Activated naive CD8-positive, alpha-beta T cell treated with anti-CD3 and anti-CD28 coated beads, Interleukin-2, amount 10 ng/mL, durations not matched to agents 7 days and 5 days (primary cell): ENCODE measurements at regions not wholly inside any gene's neighbourhood (a gene's known extent, or its start where the extent isn't known, plus 50 kb on each side); places are given as distances from the start of the nearest gene placed in this dataset.

ENCODE experiments used
- ATAC-seq: fragments of 150-1000 bp; cut with Tn5 transposase; one replicate; pipeline ENCODE4 v1.10.0; 2021; ENCODE audit warnings: low read depth, moderate library complexity
- POLR2A ChIA-PET: fragments of 350-600 bp; sonication (Branson Sonifier 250); formaldehyde crosslinking; loops from one replicate; lab custom pipeline; 2021; ENCODE audit warnings: antibody characterized with exemption; lab: Charles Lee
- DNase-seq: peaks from one replicate; pipeline ENCODE4 v3.0.0; 2021
- H3K27ac Mint-ChIP-seq: one replicate; pipeline ENCODE4 v1.8.0; 2022; ENCODE audit warnings: mild to moderate bottlenecking, mixed read lengths
- H3K27me3 Mint-ChIP-seq: one replicate; pipeline ENCODE4 v1.8.0; 2022; ENCODE audit warnings: mild to moderate bottlenecking, moderate library complexity, mixed read lengths
- H3K36me3 Mint-ChIP-seq: one replicate; pipeline ENCODE4 v1.8.0; 2021; ENCODE audit warnings: mild to moderate bottlenecking, mixed read lengths
- H3K4me1 Mint-ChIP-seq: one replicate; pipeline ENCODE4 v1.8.0; 2021; ENCODE audit warnings: mixed read lengths
- H3K4me3 Mint-ChIP-seq: one replicate; pipeline ENCODE4 v1.8.0; 2022; ENCODE audit warnings: mild to moderate bottlenecking, moderate library complexity, mixed read lengths
- H3K9me3 Mint-ChIP-seq: one replicate; pipeline ENCODE4 v1.8.0; 2021; ENCODE audit warnings: mixed read lengths

DNA sequence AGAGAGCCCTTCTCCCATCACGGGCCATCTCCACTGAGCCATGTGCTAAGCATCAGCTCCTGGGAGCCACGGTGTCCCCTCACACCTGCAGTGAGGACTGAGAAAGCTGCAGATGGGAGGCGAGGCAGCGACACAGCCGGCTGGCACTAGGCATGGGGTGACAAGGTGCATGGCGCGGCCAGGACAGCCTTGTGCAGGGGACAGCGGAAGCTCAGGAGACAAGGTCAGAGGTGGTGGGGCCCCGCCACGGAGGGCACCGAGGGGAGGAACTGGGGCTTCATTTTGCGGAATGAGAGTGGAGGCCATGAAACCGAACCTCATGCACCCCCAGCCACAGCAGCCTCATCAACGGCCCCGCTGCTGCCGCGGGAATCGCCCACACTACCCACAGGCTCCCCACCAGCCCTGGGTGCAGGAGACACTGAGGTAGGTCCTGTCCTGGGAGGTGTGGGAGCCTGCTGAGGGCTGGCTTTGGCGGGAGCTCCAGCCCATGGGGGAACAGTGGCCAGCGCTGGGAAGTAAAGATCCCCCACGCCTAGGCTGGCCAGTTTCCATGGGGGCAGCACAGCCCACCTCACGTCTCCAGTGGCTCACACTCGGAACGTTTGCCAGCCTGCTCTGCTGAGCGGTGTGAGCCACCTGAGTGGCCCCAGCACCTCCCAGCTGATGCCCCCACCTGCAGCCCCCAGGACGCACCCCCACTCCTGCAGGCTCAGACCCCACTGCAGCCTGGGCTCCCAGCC, 71.2 kb upstream of the INSIG1 start:
- Mint-ChIP-seq H3K9me3 (no peaks in the 10 kb centered on the region), H3K4me1 (peaks cover 5% of the 10 kb centered on the region), H3K27me3 (peaks cover 4% of the 10 kb centered on the region), H3K36me3 (no peaks in the 10 kb centered on the region), H3K4me3 (no peak overlapping the region), H3K27ac (no peak overlapping the region)
- no peak for DNase-seq
- POLR2A ChIA-PET: no interaction called here
- ATAC-seq: no peak

DNA sequence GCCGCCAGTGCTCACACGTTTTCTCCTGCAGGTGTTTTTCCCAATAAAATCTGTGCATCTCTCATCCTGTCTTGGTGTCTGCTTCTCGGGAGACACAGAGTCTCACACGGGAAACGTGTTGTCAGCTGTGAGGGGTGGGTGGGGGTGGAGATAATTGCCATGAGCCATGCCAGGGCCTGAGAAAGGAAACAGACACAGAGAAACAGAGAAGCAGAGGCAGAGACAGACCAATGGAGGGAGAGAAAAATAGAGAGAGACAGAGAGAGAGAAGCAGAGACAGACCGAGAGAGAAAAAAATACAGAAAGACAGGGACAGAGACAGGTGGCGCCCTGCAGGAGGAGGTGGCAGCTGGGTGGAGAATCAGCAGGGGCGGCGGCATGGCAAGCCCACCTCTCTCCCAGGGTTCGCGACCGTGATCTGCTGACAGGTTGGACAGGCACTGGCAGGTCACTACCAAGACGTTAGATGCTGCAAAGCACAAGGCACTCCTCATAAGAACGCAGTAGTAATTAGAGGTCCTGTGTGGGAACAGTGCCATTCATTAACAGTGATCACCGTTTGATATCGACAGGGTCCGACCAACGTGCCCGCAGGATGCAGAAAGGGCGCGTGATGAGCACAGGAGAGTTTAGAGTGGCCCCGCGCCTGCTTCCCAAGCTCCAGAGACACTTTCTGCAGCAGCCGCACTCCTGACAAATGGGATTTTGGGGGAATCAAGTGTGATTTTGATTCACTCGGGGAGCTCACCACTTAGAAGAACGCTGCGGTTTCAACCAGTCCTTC, 70.5 kb upstream of the INSIG1 start:
- ATAC-seq (no peak), DNase-seq (no peak)
- Mint-ChIP-seq H3K9me3 (no peaks in the 10 kb centered on the region), H3K27me3 (peaks cover 4% of the 10 kb centered on the region), H3K27ac (no peak overlapping the region), H3K4me3 (no peak overlapping the region), H3K36me3 (no peaks in the 10 kb centered on the region), H3K4me1 (peaks cover 3% of the 10 kb centered on the region)
- POLR2A ChIA-PET: no interaction called here

DNA sequence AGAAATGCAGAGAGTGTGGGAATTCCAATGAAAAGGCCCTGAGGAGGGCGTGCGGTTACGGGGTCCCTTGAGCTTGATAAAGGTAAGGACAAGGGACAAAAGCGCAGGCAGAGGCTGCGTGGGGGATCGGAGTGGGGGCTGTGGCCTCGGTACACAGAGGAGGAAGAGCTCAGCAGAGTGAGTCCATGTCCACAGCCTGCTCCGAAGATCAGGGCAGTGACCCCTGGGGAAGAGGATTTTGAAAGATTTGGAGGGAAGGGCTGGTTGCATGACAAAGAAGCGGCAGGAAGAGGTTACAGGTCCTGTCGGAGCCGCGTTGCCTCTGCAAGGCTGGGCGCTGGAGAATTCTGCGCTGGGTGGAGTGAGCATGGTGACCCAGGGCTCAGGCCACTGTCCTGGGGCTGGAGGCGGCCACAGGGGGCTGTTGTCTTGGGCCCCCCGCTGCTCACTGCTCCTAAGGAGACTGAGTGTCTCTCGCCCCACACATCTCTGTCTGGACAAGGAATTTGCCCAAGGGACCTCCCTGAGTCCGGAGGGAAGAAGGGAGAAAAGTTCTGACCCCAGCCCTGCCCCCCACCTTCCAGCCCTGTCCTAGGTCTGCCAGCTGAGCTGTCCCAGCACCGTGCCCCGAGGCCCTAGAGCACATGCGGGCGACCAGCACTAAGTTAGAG, 69.8 kb upstream of the INSIG1 start:
- Mint-ChIP-seq H3K4me3 (no peak overlapping the region), H3K9me3 (no peaks in the 10 kb centered on the region), H3K27me3 (peaks cover 4% of the 10 kb centered on the region), H3K4me1 (no peaks in the 10 kb centered on the region), H3K36me3 (no peaks in the 10 kb centered on the region), H3K27ac (no peak overlapping the region)
- POLR2A ChIA-PET: no interaction called here
- ATAC-seq: no peak
- DNase-seq: no peak

DNA sequence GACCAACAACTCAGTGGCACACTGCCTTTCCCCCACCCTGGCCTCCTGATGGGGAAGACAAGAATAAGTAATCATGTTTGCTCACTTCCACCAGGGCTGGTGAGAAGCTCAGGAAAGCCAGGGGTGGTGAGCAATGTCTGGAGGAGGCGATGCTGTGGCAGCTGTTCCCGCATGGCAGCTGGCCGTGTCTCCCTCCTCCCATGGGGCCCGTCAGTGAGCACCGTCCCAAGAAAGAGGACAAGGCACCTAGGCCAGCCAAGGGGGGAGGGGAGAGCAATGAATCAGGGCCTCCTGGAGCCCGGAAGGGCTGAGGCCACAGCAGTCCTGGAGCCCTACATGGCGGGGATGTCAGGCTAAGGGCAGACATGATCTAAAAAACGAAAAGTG, 69.2 kb upstream of the INSIG1 start:
- DNase-seq: no peak
- Mint-ChIP-seq H3K27ac (no peak overlapping the region), H3K36me3 (no peaks in the 10 kb centered on the region), H3K9me3 (no peaks in the 10 kb centered on the region), H3K4me3 (no peak overlapping the region), H3K4me1 (no peaks in the 10 kb centered on the region), H3K27me3 (peaks cover 4% of the 10 kb centered on the region)
- ATAC-seq: no peak
- POLR2A ChIA-PET: no interaction called here

DNA sequence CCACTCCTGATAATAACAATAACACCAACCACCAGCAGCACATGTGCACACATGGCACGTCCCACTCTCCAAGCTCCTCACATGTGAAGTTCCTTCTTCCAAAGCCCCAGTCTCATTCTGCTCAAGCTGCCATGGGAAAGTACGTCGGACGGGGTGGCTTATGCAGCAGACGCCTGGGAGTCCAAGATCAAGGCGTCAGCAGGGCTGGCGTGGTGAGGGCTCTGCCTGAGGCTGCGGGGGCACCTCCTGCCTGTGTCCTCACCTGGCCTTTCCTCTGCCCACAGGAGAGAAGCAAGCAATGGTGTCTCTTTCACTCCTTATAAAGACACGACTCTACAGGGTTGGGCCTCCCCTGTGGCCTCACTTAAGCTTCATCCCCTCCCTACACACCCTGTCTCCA, 68.8 kb upstream of the INSIG1 start:
- no peak for ATAC-seq
- no peak for DNase-seq
- POLR2A ChIA-PET: no interaction called here
- Mint-ChIP-seq H3K27ac (no peak overlapping the region), H3K27me3 (peaks cover 4% of the 10 kb centered on the region), H3K9me3 (no peaks in the 10 kb centered on the region), H3K4me3 (no peak overlapping the region), H3K36me3 (no peaks in the 10 kb centered on the region), H3K4me1 (no peaks in the 10 kb centered on the region)

DNA sequence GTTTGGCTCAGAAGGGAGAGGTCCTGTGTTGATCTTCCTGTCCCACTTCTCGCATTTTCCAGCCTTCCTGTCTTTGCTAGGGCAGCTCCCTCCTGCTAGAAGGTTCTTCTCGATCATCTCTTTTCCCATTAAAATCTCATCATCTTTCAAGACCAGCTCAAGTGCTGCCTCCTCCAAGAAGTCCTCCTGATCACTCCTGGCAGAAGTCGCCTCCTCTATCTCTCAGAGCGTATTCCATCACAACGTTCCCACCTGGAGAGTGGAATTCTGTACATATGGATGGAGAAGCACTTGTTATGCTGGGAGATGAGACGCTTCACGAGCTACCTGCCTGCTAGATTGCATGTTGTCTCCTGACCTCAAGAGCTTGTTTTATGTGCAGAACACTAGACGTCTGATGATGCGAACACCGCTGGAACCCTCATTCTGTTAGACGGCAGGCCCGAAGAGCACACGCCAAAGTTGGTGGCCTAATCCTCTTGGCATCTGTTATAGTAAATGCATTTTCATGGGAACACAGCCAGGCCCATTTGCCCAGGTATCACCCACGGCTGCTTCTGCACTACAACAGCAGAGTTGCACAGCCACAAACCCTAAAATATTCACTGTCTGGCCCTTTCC, 68.0 kb upstream of the INSIG1 start:
- no peak overlapping the region for H3K27ac Mint-ChIP-seq
- no peak overlapping the region for H3K4me3 Mint-ChIP-seq
- ATAC-seq: no peak
- no peaks in the 10 kb centered on the region for H3K36me3 Mint-ChIP-seq
- H3K9me3 Mint-ChIP-seq: no peaks in the 10 kb centered on the region
- no peak for DNase-seq
- H3K27me3 Mint-ChIP-seq: peaks cover 4% of the 10 kb centered on the region
- H3K4me1 Mint-ChIP-seq: no peaks in the 10 kb centered on the region
- POLR2A ChIA-PET: no interaction called here

DNA sequence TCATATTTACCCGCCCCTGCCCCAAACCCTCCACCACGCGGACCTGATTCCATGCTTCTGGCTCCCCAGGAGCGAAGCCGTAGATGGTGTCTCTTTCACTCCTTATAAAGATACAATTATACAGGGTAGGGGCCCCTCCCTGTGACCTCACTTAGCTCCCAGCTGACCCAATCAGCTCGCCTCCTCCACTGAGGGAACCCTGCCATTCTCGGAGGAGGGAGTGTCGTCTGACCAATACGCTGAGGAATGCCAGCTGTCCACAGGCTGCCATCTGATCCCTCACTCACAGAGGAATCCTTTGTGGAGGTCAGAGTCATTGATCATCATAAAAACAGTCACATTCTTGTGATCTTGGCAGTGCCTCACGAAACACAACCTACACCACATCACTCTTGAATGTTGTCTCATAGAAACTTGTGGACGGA, 67.5 kb upstream of the INSIG1 start:
- DNase-seq: no peak
- no peaks in the 10 kb centered on the region for H3K36me3 Mint-ChIP-seq

DNA sequence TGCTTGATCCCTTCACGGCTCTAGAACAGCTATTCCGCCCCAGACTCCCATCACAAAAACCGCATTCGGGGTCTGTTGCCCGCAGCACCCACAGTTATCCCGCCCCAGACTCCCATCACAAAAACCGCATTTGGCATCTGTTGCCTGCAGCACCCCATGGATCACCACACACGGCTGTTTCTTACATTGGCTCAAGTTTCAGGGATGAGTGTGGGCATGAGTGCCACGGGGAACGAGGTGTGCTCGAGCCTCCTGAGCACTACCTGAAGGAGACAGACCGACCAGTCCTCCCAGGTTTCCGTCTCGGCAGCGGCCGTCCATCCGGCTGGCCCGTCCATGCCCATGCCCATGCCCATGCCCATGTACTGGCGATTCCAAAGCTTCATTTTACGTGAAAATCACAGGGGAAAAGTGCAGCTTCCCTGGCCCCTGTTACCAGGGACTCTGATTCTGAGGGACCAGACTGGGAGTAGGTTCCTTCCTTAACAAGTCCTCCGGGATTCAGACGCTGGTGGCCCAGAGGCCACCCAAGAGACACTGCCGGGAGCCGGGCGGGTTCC, 66.4 kb upstream of the INSIG1 start:
- Mint-ChIP-seq H3K36me3 (no peaks in the 10 kb centered on the region), H3K27ac (no peak overlapping the region), H3K4me3 (no peak overlapping the region), H3K27me3 (peaks cover 3% of the 10 kb centered on the region), H3K4me1 (no peaks in the 10 kb centered on the region), H3K9me3 (no peaks in the 10 kb centered on the region)
- POLR2A ChIA-PET: no interaction called here
- ATAC-seq (no peak), DNase-seq (no peak)

More for the DNA sequence above, 67.5 kb upstream of the INSIG1 start:
- H3K4me3 Mint-ChIP-seq: no peak overlapping the region
- peaks cover 3% of the 10 kb centered on the region for H3K27me3 Mint-ChIP-seq
- no peak overlapping the region for H3K27ac Mint-ChIP-seq
- no peaks in the 10 kb centered on the region for H3K4me1 Mint-ChIP-seq
- POLR2A ChIA-PET: no interaction called here
- no peaks in the 10 kb centered on the region for H3K9me3 Mint-ChIP-seq
- no peak for ATAC-seq

DNA sequence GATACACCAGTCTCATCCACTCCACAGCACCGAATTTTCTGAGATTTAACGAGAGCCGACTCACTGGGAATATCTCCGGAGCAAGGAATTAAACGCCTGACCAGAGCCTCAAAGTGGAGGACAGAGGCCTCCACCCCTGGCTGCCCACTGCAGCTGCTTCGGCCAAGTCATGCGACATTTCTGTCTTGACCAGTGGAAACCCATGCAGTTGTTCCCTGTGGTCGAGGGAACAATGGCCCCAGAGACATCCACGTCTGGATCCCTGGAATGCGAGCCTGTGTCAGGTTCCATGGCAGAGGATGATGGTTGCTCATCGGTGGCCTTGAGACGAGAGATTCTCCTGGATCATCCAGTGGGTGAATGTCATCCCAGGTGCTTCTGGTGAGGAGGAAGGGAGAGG, 65.7 kb upstream of the INSIG1 start:
- Mint-ChIP-seq H3K27ac (no peak overlapping the region), H3K36me3 (no peaks in the 10 kb centered on the region), H3K4me3 (no peak overlapping the region), H3K27me3 (peaks cover 8% of the 10 kb centered on the region), H3K9me3 (no peaks in the 10 kb centered on the region), H3K4me1 (no peaks in the 10 kb centered on the region)
- ATAC-seq (no peak), DNase-seq (no peak)
- POLR2A ChIA-PET: no interaction called here

DNA sequence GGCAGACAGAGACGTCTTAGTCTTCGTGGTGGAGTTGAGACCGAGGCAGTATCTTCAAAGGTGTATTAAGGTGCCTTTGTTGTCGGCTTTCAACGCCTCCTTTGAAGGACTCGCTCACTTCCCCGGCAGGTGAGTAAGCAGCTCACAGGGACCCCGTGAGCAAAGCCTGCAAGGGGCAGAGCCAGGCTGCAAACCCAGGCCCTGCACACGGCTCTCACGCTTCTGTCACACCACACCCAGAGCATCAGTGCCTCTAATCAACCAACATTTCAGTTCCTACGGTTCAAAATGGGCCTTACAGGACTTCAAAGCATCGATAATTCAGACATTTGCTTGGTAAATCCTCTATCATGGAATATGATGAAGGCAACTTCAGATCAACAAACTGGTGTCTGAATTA, 64.8 kb upstream of the INSIG1 start:
- no peak for DNase-seq
- no peaks in the 10 kb centered on the region for H3K36me3 Mint-ChIP-seq
- no peak overlapping the region for H3K4me3 Mint-ChIP-seq
- H3K4me1 Mint-ChIP-seq: peaks cover 2% of the 10 kb centered on the region
- ATAC-seq: no peak
- H3K9me3 Mint-ChIP-seq: no peaks in the 10 kb centered on the region
- H3K27ac Mint-ChIP-seq: no peak overlapping the region
- H3K27me3 Mint-ChIP-seq: peaks cover 5% of the 10 kb centered on the region
- POLR2A ChIA-PET: no interaction called here

DNA sequence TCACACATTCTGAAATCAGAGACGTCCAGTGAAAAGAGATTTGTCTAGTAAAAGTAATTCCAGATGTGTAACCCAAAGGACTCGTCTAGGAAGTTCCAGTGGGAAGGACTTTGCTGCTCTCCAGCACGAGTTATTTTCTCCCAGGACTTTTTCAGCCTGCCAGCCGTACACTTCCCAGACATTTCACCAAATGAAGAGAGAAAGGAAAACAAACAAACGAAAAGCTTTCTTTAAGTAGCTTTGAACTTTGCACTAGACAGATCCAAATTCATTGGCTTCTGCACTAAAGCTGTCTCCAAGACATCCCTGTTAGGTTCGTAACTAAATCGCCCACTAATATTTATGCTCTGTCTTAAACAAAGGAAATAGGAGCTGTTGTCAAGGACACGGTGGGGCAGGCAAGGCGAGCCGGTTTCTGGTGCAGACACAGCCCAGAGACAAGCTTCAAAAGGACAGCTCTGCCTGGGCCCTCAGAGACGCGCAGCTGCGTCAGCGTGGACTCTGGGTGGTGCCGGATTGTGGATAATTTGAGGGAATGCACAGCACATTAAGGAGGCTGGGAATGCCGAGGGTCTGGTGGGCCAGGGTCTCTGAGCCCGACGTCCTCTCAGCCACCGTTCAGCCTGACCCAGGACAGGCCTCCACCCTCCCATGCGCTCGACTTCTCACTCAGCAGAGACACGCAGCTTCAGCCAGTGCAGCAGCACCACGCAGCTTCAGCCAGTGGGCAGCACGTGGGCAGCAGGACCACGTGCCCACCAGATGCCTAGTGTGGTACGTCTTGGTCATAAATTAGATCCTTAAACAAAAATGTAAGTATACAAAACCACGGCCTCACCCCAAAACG, 64.1 kb upstream of the INSIG1 start:
- H3K4me1 Mint-ChIP-seq: peaks cover 2% of the 10 kb centered on the region
- H3K36me3 Mint-ChIP-seq: no peaks in the 10 kb centered on the region
- no peaks in the 10 kb centered on the region for H3K9me3 Mint-ChIP-seq
- no peak overlapping the region for H3K4me3 Mint-ChIP-seq
- no peak for ATAC-seq
- no peak for DNase-seq
- H3K27me3 Mint-ChIP-seq: peaks cover 8% of the 10 kb centered on the region
- H3K27ac Mint-ChIP-seq: no peak overlapping the region
- POLR2A ChIA-PET: no interaction called here

DNA sequence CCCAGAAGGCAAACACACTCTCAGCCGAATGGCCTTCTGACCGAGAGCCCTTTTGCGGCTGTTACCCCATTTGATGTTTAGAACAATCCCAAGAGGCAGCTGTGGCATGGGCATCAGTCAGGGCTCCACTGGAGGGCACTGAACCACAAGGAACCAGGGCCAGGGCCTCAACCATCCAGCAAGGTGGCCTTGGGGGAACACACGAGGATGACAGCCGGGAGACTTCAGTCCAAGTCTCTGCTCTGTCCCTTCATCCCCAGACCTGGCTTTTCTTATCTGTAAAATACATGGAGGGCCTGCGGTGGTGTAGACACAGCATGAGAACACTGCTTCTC, 63.6 kb upstream of the INSIG1 start:
- H3K9me3 Mint-ChIP-seq: no peaks in the 10 kb centered on the region
- no peak for ATAC-seq
- H3K36me3 Mint-ChIP-seq: no peaks in the 10 kb centered on the region
- DNase-seq: peak; percentile 13
- H3K27me3 Mint-ChIP-seq: peaks cover 12% of the 10 kb centered on the region
- H3K4me3 Mint-ChIP-seq: no peak overlapping the region
- peaks cover 2% of the 10 kb centered on the region for H3K4me1 Mint-ChIP-seq
- POLR2A ChIA-PET: no interaction called here
- no peak overlapping the region for H3K27ac Mint-ChIP-seq
